ENCODE measurements at regions not wholly inside any gene's neighbourhood (a gene's known extent, or its start where the extent isn't known, plus 50 kb on each side); places are given as distances from the start of the nearest gene placed in this dataset.

DNA sequence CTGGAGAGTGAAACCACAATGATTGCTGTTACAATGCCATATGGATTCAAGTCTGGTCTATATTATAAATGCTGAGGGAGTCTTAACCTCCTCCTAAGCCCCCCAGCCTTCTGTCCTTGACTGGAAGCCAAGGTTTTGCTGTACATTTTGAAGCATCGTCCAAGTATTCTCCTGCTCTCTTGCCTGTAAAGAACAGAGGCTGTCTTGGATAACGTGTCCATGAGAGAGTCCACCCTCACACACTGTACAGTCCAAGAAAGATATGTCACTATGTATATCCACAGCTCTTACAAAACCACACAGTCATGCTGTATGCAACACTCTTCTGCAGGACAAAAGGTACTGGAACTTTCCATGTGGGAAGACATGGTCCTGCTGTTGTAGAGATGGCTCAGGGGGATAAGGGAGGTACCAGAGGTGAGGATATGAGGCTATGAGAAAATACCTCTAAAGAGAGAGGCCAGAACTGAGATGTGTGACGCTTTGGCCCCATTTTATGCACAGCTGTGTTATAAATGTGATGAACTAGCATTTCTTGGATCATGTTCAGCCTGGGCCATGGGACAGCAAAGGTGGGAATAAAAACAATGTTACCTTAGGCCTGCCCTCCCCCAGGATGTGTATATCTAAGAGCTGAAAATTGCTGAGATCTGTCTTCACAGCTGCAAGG, 678.6 kb downstream of the IQCM start:
- intact Hi-C loops (cut with micrococcal nuclease), result no loop called here

DNA sequence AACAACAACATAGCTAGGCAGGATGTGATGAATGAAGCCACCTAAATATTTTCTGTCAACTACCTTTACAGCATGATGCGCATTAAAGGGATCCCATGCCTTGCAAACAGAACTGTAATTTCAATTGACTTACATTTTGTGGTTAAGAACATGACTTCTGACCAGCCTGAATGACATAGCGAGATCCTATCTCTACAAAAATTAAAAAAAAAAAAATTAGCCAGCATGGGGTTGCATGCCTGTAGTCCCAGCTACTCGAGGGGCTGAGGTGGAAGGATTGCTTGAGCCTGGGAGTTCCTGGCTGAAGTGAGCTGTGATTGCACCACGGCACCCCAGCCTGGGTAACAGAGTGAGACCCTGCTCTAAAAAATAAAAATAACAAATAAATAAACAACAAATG, 680.6 kb downstream of the IQCM start:
- intact Hi-C loops (cut with micrococcal nuclease), result no loop called here

DNA sequence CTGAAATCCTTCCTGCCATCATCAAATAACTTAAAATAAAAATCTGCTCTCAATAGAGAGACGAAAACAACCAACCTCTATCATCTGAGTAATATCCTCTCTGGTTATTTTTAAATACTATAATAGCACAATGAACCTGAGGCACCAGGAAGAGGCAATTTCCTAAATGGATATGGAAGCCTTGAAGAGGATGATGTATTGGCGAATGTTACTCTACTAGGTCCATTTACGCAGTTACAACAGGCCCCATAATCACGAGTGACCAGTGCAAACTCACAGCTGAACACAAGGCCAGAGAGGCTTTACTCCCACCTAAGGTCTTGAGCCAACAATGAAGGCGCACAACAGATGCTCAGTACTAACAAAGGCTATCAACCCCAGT, 678.8 kb upstream of the NR3C2 start:
- intact Hi-C loops (cut with micrococcal nuclease), result no loop called here

DNA sequence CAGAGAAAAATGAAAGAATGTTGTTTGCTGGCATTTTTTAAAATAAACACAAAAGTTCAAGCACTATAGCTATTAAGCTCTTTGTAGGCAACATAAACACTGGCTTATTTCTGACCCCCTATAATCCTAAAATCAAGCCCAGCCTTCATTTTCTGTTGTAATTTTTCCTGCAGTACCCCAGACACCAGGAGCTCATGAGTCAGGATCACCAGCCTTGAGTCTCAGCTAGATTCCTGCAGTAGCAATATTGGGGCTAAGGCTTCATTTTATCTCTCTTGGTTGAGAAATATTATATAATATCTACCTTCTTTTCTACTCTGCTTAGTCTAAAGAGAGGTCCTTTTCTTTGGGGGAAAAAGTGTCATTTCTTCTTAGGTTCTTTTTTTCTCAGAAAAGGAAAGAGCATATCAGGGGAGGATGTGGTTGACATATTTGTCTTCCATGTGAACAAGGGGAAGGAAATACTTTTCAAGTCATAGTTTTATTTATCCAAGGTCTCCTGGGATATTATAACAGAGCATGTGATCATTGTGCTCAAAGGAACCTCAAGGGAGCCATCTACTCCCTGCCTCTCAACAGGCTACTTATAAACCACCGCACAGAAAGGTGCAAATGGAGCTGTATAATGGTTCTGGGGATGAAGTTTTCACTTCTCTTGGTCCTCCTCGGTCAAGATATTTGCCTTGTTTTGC, 678.3 kb upstream of the NR3C2 start:
- intact Hi-C loops (cut with micrococcal nuclease), result no loop called here

DNA sequence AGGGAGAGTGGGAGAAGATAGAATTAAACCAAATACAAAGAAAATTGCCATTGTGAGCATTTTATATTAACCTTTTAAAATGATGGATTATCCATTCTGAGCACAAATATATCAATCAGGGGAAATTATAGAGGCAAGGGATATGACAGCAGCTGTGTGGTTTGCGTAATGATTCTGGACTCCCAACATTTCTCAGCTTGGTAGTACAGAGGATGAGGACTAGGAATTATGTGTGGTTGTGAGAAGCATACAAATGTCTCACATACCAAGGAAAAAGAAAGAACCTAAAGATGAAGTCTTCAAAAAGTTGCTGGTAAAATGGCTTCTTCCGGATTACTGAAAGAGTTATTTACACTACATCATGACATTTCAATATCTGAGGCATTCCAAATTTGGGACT, 674.6 kb upstream of the NR3C2 start:
- intact Hi-C loops (cut with micrococcal nuclease), result no loop called here

DNA sequence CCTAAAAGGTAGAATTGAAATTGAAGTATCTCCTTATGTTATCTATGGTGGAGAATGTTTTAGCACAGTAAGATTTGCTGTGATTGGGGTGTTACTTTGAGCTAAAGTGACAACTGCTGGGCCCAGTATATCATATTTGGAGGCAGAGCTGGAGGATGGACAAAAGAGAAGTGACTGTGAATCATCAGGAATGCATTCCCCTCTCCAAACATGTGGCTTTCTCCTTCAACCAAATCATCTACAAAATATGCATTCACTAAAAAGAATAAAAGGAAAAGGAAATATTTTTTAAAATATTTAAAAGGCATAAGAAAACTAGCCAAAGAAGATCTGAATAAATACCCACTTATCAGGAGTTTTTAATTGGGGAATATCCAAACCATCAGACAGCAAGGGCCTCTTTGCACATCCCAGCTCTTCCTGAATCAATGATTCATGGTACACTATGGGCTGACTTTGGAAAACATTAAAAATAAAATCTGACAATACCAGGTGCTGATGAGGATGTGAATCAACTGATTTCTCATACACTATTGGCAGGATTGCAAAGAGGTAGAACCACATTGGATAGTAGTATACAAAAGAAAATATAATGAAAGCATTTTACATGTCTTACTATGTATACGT, 671.7 kb upstream of the NR3C2 start:
- intact Hi-C loops (cut with micrococcal nuclease), result no loop called here

DNA sequence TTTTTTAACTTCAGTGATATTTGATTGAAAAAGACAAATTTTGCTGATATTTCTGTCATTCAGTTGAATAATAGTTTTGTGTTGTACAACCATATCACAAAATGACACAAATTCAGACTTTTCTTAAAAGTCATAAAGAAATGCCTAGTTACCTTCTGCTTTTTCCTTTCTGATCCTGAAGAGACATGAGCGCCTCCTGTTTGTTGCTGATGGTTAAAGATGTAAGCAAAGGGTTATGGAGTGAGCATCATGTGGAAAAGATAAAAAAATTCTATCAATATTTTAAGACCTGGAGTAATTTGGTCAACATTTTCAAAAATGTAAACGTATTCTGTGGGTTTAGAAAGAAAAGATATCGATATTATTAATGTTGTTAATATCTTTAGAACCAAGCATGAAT, 669.9 kb upstream of the NR3C2 start:
- intact Hi-C loops (cut with micrococcal nuclease), result no loop called here

DNA sequence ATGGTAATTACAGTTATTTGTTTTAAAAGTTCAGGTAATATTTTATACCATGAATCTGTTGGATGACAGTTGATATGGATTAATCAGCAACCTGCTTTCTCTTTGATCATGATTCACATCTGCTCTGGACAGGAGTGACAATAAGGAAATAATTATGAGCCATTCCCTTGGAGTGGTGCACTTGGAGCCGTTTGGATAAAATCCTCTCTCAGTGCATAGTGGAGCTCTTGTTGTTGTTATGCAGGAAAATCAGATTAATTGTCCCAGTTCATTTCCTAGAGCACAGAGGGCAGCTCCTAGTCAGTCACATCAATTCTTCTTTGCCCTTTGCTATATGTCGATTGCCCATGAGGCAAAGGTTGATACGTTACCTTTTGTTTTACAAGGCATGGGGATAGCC, 668.3 kb upstream of the NR3C2 start:
- intact Hi-C loops (cut with micrococcal nuclease), result no loop called here

DNA sequence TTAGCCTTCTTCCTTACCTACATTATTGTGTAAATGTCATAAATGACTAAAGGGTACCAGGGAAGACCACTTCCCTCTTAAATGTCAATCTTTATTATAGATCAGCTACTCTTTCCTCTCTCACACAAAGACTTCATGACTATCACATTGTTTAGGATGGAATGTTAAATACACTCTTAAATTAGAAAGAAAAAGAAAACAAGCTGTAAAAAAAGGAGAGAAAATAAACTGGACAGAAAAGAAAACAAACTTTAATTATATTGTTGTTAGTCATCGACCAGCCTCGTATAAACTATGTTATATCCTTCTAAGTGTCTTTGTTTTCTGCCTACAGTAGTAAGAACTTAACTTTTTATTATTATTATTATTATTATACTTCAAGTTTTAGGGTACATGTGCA, 666.4 kb upstream of the NR3C2 start:
- intact Hi-C loops (cut with micrococcal nuclease), result no loop called here

DNA sequence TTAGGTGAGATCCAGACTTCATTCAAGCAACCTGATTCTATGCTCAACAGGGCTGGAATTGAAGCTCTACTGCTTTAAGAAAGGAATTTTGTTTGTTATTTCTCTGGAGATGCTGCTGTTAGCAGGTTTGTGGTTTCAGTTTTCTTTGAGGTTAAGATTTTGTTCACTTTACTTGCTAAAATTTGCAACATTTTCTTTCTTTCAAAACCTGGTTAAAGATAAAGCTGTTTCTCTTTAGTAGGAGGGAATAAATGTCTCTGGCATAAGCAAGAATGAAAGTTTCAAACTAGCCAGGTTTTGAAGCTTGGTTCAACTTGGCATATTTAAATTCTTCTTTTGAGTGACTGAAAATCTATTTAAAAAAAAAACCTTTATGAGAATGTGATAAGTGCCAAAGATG, 660.6 kb upstream of the NR3C2 start:
- intact Hi-C loops (cut with micrococcal nuclease), result no loop called here

DNA sequence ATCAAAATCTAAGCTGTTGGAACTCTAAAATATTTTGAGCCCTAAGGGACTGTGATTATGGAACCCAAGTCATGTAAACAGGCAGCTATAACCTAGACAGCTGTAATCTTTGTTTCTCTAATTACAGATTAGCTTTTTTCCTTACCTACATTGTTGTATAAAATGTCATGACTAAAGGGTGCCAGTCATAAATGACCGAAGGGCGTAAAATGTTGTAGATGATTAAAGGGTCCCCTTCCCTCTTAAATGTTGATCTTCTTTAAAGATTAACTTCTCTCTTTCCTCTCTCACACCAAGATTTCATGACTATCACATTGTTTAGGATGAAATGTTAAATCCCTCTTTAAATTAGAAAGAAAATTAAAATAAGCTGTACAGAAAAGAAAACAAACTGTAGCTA, 659.4 kb upstream of the NR3C2 start:
- intact Hi-C loops (cut with micrococcal nuclease), result no loop called here

DNA sequence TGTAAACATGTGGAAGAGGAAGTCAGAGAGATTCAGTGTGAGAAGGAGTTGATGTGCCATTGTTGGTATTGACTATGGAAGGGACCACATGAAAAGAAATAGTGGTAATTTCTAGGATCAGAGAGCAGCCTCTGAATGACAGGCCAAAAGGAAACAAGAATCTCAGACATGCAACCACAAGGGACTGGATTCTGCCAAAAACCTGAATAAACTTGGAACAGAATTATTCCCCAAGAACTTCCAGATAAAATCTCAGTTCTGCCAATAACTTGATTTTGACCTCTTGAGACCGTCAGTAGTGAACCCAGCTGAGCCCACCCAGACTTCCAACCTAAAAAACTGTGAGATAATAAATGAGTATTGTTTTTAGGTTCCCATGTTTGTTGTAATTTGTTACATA, 653.6 kb upstream of the NR3C2 start:
- intact Hi-C loops (cut with micrococcal nuclease), result no loop called here

DNA sequence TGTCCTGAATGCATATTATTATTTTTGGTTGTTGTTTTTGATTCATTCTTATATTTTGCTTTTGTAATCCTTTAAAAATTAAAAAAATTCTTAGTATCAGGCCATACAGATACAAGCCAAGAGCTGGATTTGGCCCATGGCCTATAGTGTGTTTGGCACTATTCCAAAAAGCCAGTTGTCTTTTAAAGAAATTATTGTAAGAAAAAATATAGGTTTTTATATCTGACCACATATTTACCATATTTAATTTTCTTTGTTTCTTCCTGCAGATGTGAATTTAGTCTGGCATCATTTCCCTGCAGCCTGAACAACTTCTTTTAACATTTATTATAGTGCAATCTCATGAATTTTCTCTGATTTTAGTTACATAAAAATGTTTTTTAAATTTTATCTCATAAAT, 652.8 kb upstream of the NR3C2 start:
- intact Hi-C loops (cut with micrococcal nuclease), result no loop called here

DNA sequence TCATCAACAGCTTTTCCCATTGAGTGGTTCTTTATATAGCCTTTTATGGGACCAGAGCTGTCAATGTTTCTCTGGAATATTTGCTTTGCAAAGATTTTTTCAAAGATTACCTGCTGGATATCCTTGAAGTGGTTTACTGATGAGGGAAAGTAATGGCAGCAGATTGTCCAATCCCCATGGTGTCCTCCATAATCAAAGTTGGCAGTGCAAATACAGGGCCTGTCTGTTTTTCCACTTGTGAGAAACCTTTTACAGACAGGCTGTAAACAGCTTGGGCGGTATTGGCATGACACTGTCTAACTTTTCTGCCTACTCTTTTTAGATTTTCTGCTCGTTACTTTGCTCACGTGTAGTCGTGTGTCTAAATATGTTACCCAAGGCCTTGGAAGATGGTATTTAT, 641.9 kb upstream of the NR3C2 start:
- intact Hi-C loops (cut with micrococcal nuclease), result no loop called here

DNA sequence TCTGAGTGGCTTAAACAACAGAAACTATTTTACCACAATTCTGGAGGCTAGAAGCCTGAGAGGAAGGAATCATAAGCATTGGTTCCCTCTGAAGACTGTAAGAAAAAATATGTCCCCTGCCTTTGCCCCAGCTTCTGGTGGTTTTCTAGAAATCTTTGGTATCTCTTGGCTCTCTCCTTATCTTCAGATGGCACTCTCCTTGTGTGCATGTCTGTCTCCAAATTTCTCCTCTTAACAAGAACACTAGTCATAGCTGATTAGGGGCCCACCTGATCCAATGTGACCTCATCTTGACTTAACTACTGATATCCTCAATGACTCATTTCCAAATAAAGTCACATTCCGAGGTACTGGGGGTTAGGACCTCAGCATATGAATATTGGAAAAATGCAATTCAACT, 635.0 kb upstream of the NR3C2 start:
- intact Hi-C loops (cut with micrococcal nuclease), result no loop called here

DNA sequence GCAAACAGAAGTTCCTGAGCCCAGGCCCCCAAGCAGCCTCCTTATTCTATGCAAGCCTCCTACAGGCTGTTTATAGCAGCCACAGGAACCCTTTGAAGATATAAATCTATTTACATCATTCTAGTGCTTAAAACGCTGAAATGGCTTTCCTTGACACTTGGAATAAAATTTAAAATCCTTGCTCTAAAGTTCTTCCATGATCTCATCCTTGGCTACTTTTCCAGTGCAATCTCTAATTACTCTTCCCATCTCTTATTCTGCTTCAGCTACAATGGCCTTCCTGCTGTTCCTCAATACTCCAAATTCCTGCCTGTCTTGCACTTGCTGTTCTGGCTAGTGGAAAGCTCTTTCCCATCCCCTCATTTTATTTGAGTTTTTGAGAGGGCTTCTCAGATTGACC, 634.2 kb upstream of the NR3C2 start:
- intact Hi-C loops (cut with micrococcal nuclease), result no loop called here

DNA sequence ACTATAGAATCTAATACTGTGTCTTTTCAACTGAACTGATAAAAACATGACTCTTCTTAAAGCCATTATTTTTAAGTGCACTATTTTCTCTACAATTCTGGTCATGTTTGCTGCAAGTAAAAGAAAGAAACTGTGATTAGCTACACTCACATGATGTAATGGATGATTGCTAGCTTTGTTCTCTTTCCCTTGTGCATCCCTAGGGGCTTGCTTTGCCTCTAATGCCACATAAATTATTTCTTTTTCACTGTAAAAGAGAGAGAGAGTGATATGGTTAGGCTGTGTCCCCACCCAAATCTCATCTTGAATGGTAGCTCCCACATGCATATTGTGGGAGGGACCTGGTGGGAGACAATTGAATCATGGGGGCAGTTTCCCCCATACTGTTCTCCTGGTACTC, 630.2 kb upstream of the NR3C2 start:
- intact Hi-C loops (cut with micrococcal nuclease), result no loop called here

DNA sequence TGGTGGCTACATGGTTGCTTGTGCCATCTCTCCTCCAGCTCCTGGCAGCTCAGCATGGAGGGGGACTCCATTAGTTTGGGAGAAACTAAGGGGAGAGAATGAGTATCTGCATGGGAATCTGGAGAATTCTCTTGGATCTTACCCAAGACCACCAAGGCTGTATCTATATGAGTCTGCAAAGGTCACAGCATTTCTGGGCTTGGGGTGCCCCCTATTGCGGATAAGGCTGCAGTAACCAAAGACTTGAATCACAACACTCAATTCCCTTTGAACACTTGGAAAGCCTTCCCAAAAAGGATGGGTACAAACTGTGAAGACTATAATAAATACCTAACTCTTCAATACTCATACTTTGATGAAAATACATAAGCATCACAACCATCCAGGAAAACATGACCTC, 623.5 kb upstream of the NR3C2 start:
- intact Hi-C loops (cut with micrococcal nuclease), result no loop called here

DNA sequence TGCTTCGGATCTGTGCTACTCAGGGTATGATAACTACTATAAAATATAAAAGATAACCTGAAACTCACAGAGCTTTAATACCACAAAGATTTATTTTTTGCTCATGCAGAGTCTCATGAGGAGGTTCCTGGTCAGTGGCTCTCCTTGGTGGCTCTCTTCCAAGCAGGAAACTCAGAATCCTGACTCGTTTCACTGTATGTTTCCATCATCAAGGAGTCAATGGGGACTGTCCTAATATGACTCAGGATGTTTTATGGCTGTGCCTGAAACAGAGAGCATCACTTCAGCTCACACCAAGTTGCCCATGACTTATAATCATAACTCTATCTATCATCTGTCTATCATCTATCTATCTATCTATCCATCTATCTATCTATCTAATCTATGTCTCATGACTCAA, 620.8 kb upstream of the NR3C2 start:
- intact Hi-C loops (cut with micrococcal nuclease), result no loop called here

DNA sequence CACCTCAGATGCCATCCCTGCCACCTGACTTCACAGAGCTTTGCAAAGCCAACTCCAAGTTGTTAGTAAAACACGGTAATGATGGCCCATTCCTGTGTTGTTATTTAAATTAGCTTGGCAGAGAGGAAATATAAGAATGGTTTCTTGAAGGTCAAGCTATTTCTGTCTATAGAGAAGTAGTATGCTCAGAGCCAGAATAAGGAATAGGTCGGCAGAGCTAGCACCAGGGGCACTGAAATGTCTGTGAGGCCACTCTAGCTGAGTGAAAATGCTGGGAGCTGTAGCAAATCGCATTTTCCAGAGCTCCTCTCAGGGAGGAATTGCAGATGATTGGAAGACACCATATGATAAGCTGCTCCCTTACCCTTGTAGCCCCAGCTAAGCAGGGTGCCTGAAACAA, 615.4 kb upstream of the NR3C2 start:
- intact Hi-C loops (cut with micrococcal nuclease), result loop anchor here (10.0 kb wide), 1 partner anchor 1707 kb away; no protein-coding TSS in a partner anchor

DNA sequence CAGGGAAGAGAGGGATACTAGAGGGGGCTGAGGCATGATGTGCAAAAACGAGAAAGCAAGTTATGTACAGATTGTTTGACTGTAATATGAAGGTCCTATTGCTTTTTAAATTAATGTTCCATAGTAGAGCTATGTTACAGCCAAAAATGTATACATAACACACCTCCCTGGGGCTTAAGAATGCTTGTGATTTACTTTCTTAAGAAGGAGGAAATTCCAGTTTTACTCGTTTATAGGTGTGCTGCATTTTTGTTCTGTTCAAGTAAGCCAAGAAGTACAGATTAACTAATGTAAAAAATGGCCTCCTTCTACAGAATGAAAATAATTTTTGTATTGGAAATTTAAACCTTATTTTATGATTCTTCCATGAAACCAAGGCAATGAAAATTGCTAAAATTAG, 614.4 kb upstream of the NR3C2 start:
- intact Hi-C loops (cut with micrococcal nuclease), result loop anchor here (10.0 kb wide), 1 partner anchor 1708 kb away; no protein-coding TSS in a partner anchor

DNA sequence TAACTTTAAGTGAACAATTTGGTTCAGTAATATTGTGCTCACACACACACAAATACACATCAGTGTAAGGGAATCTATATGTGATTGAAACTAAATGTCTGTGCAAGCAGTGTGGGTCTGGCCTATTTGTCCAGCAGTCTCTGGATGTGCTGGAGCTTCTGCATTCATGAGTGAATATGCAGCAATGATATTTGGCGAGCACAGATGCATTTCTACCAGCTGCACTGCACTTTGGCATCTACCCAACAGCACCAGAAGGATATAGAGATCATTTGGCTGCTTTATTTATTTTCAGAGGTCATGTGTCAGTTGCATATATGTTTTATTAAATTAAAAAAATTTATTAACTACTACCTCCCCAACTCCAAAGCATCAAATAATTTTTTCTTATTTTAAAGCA, 613.4 kb upstream of the NR3C2 start:
- intact Hi-C loops (cut with micrococcal nuclease), result loop anchor here (10.0 kb wide), 1 partner anchor 1709 kb away; no protein-coding TSS in a partner anchor

DNA sequence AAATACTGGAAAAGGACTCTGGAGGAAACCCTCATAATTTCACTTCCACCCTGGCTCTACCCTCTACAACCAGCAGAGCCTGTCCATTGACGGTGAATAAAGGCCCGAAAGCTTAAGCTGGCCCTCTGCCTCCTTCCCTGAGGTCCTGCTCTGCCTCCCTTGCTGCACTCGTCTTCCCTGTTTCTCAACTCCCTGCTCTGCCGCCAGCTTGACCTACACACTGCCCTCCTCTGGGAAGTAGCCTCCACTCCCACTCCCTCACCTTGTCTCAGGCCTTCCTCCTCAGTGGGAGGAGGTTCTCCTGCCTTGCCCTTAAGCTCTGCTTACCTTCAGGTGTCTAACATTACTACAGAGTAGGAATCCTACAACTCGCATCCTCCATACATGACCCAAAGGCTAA, 608.6 kb upstream of the NR3C2 start:
- intact Hi-C loops (cut with micrococcal nuclease), result loop anchor here (10.0 kb wide), 1 partner anchor 1714 kb away; no protein-coding TSS in a partner anchor

Measured in T-helper 1 cell treated with Interleukin-12 subunit alpha and Interleukin-12 subunit beta and Interleukin-4 antibody, amounts not matched to agents 30 ng/mL and 1 ng/mL, for 36 hours (primary cell).